PC-3 (cell line): ENCODE measurements at regions not wholly inside any gene's neighbourhood (a gene's known extent, or its start where the extent isn't known, plus 50 kb on each side); places are given as distances from the start of the nearest gene placed in this dataset.

Experiments
- ATAC-seq: fragments of 200-7000 bp; cut with Tn5 transposase; 2 replicates; pipeline ENCODE4 v1.9.1; 2020; ENCODE audit warnings: mild to moderate bottlenecking, moderate library complexity
- BruUV-seq: library from RNA; stranded (reverse); fragments of 400-500 nt; replicated peaks from 2 replicates; lab custom pipeline; 2021; lab: Mats Ljungman, UMichigan
- CTCF ChIA-PET: fragments of 300-600 bp; sonication (Branson Sonifier 250); formaldehyde crosslinking; loops from one replicate; lab custom pipeline; 2022; ENCODE audit warnings: antibody characterized with exemption; lab: Charles Lee
- POLR2A ChIA-PET: fragments of 300-600 bp; sonication (Branson Sonifier 250); formaldehyde crosslinking; loops from one replicate; lab custom pipeline; 2022; ENCODE audit warnings: antibody characterized with exemption; ENCODE audit not compliant: unreplicated experiment; lab: Charles Lee
- DNase-seq: peaks from one replicate; pipeline ENCODE4 v3.0.0-alpha.2; 2015
- H2AFZ ChIP-seq: fragments of 300-600 bp; sonication (generic); 2 replicates; pipeline ENCODE4 v1.6.0; 2016; ENCODE audit warnings: antibody characterized with exemption, low read length
- H3F3A ChIP-seq: fragments of 300-600 bp; sonication (generic); one replicate; pipeline ENCODE4 v1.6.0; 2017; ENCODE audit warnings: antibody characterized with exemption, low read length, control low read depth, mild to moderate bottlenecking; ENCODE audit not compliant: unreplicated experiment
- H3K27ac ChIP-seq: fragments of 300-600 bp; sonication (generic); 2 replicates; pipeline ENCODE4 v1.5.1; 2016; ENCODE audit warnings: mild to moderate bottlenecking, low read length
- H3K27me3 ChIP-seq: fragments of 300-600 bp; sonication (generic); 2 replicates; pipeline ENCODE4 v1.6.1; 2016; ENCODE audit warnings: low read length, mixed read lengths
- H3K36me3 ChIP-seq: fragments of 300-600 bp; sonication (generic); 2 replicates; pipeline ENCODE4 v1.6.1; 2016; ENCODE audit warnings: low read depth, mixed run types, low read length, mixed read lengths
- H3K4me1 ChIP-seq: fragments of 300-600 bp; sonication (generic); 2 replicates; pipeline ENCODE4 v1.5.1; 2016; ENCODE audit warnings: low read length; ENCODE audit not compliant: insufficient read depth
- H3K4me2 ChIP-seq: fragments of 300-600 bp; sonication (generic); 2 replicates; pipeline ENCODE4 v1.6.0; 2016; ENCODE audit warnings: low read length
- H3K4me3 ChIP-seq: fragments of 300-600 bp; sonication (generic); 2 replicates; pipeline ENCODE4 v1.5.1; 2016; ENCODE audit warnings: mild to moderate bottlenecking, low read length, mixed read lengths
- H3K79me2 ChIP-seq: fragments of 300-600 bp; sonication (generic); 2 replicates; pipeline ENCODE4 v1.6.1; 2017; ENCODE audit warnings: low read length, mixed read lengths
- H3K9ac ChIP-seq: fragments of 300-600 bp; sonication (generic); 2 replicates; pipeline ENCODE4 v1.6.0; 2016; ENCODE audit warnings: mild to moderate bottlenecking, low read length
- H3K9me2 ChIP-seq: fragments of 300-600 bp; sonication (generic); replicated peaks from 2 replicates; pipeline ENCODE4 v1.6.1; 2016; ENCODE audit warnings: mixed run types, low read length, mixed read lengths
- H3K9me3 ChIP-seq: fragments of 300-600 bp; sonication (generic); 2 replicates; pipeline ENCODE4 v1.6.1; 2016; ENCODE audit warnings: low read length, mixed read lengths
- H4K20me1 ChIP-seq: fragments of 300-600 bp; sonication (generic); 2 replicates; pipeline ENCODE4 v1.6.1; 2016; ENCODE audit warnings: low read length, mixed read lengths
- CTCF ChIP-seq: fragments of 300-600 bp; sonication (generic); conservative IDR thresholded peaks from 2 replicates; pipeline ENCODE4 v1.5.1; 2017; ENCODE audit warnings: antibody characterized with exemption, low read depth, mild to moderate bottlenecking, low read length
- EZH2 ChIP-seq: fragments of 300-600 bp; sonication (generic); IDR thresholded peaks from one replicate; pipeline ENCODE4 v1.6.1; 2017; ENCODE audit warnings: antibody characterized with exemption, mild to moderate bottlenecking, low read length; ENCODE audit not compliant: unreplicated experiment
- EZH2phosphoT487 ChIP-seq: fragments of 300-600 bp; sonication (generic); IDR thresholded peaks from 2 replicates; pipeline ENCODE4 v1.6.1; 2018; ENCODE audit warnings: mild to moderate bottlenecking, antibody characterized with exemption, low read length, borderline replicate concordance
- intact Hi-C: fragments of 100-400 bp; cut with micrococcal nuclease; formaldehyde crosslinking; loops from 2 replicates; pipeline ENCODE4 v1.9.0; 2023

- Histone ChIP-seq H3K79me2 (no peaks in the 10 kb centered on the region), H3K9me2 (no peaks in the 10 kb centered on the region), H2AFZ (no peak overlapping the region), H3K9me3 (no peaks in the 10 kb centered on the region), H3F3A (no peaks in the 10 kb centered on the region), H3K4me1 (0 out of 2 replicates have a peak, but pooled peaks cover 13% of the 10 kb centered on the region), H3K27me3 (no peaks in the 10 kb centered on the region), H3K4me2 (no peak overlapping the region), H3K9ac (no peak overlapping the region), H4K20me1 (no peaks in the 10 kb centered on the region), H3K36me3 (no peaks in the 10 kb centered on the region), H3K4me3 (no peak overlapping the region), H3K27ac (no peak overlapping the region)
- intact Hi-C loops, result no loop called here
- no TSS peak for BruUV-seq
- TF ChIP-seq EZH2, result no peak
- no peak for TF ChIP-seq CTCF
- no peak for TF ChIP-seq EZH2phosphoT487
- DNase-seq, result no peak
- CTCF ChIA-PET, result no interaction called here
- ATAC-seq, result peak; percentile 18; the same call in 1 of the 2 replicates
- POLR2A ChIA-PET, result no interaction called here
Measured at GRCh38 chr14:44791730-44792129, 170.0 kb downstream of the KLHL28 start.

- no peaks in the 10 kb centered on the region for H3K9me2 ChIP-seq
- TF ChIP-seq EZH2phosphoT487 (no peak), EZH2 (no peak), CTCF (no peak)
- ATAC-seq, result peak; percentile 96
- CTCF ChIA-PET, result interaction anchor here (0.6 to 0.9 kb wide), 2 partner anchors 60 to 477 kb away, joined by 3 read pairs; no protein-coding TSS in a partner anchor
- H3K9ac ChIP-seq, result no peak overlapping the region
- no peaks in the 10 kb centered on the region for H3F3A ChIP-seq
- H3K4me2 ChIP-seq, result no peak overlapping the region
- no peaks in the 10 kb centered on the region for H3K4me1 ChIP-seq
- no TSS peak for BruUV-seq
- no peak overlapping the region for H2AFZ ChIP-seq
- DNase-seq, result peak; percentile 53
- H3K4me3 ChIP-seq, result no peak overlapping the region
- no peaks in the 10 kb centered on the region for H3K36me3 ChIP-seq
- no peaks in the 10 kb centered on the region for H4K20me1 ChIP-seq
- H3K27ac ChIP-seq, result no peak overlapping the region
- no peaks in the 10 kb centered on the region for H3K27me3 ChIP-seq
- no peaks in the 10 kb centered on the region for H3K79me2 ChIP-seq
- no peaks in the 10 kb centered on the region for H3K9me3 ChIP-seq
- POLR2A ChIA-PET, result no interaction called here
- intact Hi-C loops, result no loop called here
Measured at GRCh38 chr14:44788612-44789011, 173.1 kb downstream of the KLHL28 start.

GRCh38 chr14:44785096-44785495 is 176.7 kb downstream of the KLHL28 start:
- ChIA-PET CTCF (no interaction called here), POLR2A (no interaction called here)
- no peaks in the 10 kb centered on the region for H3K36me3 ChIP-seq
- no peak for TF ChIP-seq EZH2phosphoT487
- TF ChIP-seq CTCF, result no peak
- no peak for TF ChIP-seq EZH2
- H3K9ac ChIP-seq, result no peak overlapping the region
- H3K79me2 ChIP-seq, result no peaks in the 10 kb centered on the region
- H3K9me2 ChIP-seq, result no peaks in the 10 kb centered on the region
- no peaks in the 10 kb centered on the region for H4K20me1 ChIP-seq
- H3K9me3 ChIP-seq, result no peaks in the 10 kb centered on the region
- BruUV-seq, result no TSS peak
- H3K4me3 ChIP-seq, result no peak overlapping the region
- H2AFZ ChIP-seq, result no peak overlapping the region
- H3F3A ChIP-seq, result no peaks in the 10 kb centered on the region
- DNase-seq (no peak), ATAC-seq (no peak)
- intact Hi-C loops, result no loop called here
- no peak overlapping the region for H3K4me2 ChIP-seq
- no peak overlapping the region for H3K27ac ChIP-seq
- peaks cover 4% of the 10 kb centered on the region for H3K4me1 ChIP-seq
- H3K27me3 ChIP-seq, result no peaks in the 10 kb centered on the region
